Tibial nerve (tissue), 4 donors: ENCODE measurements at regions not wholly inside any gene's neighbourhood (a gene's known extent, or its start where the extent isn't known, plus 50 kb on each side); places are given as distances from the start of the nearest gene placed in this dataset.

Experiments
- DNase-seq, 2 donors: peaks; one replicate each; pipeline ENCODE4 v3.0.0-alpha.2; 2019; ENCODE audit warnings: low spot score in 2 of 2
- H3K27ac ChIP-seq, 4 donors: fragments of 200-600 bp; sonication (generic) in 3 of 4; one replicate each; pipeline ENCODE4 v1.5.1; 2017 to 2019; ENCODE audit warnings: mild to moderate bottlenecking in 1 of 4
- H3K27me3 ChIP-seq, 2 donors: fragments of 200-600 bp; sonication (generic) in 1 of 2; one replicate each; pipeline versions ENCODE4 v1.5.1 to v1.6.0; 2017 to 2019
- H3K36me3 ChIP-seq, 3 donors: fragments of 200-600 bp; sonication (generic); one replicate each; pipeline ENCODE4 v1.5.1; 2018 to 2019
- H3K4me1 ChIP-seq, 4 donors: fragments of 200-600 bp; sonication (generic) in 3 of 4; one replicate each; pipeline ENCODE4 v1.5.1; 2017 to 2019
- H3K4me3 ChIP-seq, 4 donors: fragments of 200-600 bp; sonication (generic) in 3 of 4; one replicate each; pipeline ENCODE4 v1.5.1; 2017 to 2019; ENCODE audit warnings: mild to moderate bottlenecking in 1 of 4, moderate library complexity in 1 of 4
- H3K9me3 ChIP-seq, 4 donors: fragments of 200-600 bp; sonication (generic) in 3 of 4; one replicate each; pipeline ENCODE4 v1.5.1; 2017 to 2019
- EP300 ChIP-seq, 2 donors: sonication (generic); formaldehyde crosslinking; IDR thresholded peaks; one replicate each; pipeline ENCODE4 v1.6.1; 2017; ENCODE audit warnings: antibody characterized with exemption in 2 of 2, mild to moderate bottlenecking in 1 of 2
- POLR2A ChIP-seq, 2 donors: fragments of 450-650 bp; IDR thresholded peaks; one replicate each; pipeline ENCODE4 v1.6.1; 2017; ENCODE audit warnings: antibody characterized with exemption in 2 of 2, mild to moderate bottlenecking in 2 of 2, moderate library complexity in 2 of 2
- WGBS, 2 donors: methylation state at CpG; one replicate each; pipeline ENCODE4 v1.1.5; 2018; 5-methylcytosine and 5-hydroxymethylcytosine counted together
- TF ChIP-seq, protein P1 (sequence below), 5 experiments: fragments of 200-600 bp in 3 of 5; fragments of 450-650 bp in 2 of 5; sonication (generic) in 3 of 5; IDR thresholded peaks; one replicate each; pipeline ENCODE4 v1.5.1; 2016 to 2019; ENCODE audit warnings: antibody characterized with exemption in 5 of 5, mild to moderate bottlenecking in 3 of 5, moderate library complexity in 2 of 5

DNA sequence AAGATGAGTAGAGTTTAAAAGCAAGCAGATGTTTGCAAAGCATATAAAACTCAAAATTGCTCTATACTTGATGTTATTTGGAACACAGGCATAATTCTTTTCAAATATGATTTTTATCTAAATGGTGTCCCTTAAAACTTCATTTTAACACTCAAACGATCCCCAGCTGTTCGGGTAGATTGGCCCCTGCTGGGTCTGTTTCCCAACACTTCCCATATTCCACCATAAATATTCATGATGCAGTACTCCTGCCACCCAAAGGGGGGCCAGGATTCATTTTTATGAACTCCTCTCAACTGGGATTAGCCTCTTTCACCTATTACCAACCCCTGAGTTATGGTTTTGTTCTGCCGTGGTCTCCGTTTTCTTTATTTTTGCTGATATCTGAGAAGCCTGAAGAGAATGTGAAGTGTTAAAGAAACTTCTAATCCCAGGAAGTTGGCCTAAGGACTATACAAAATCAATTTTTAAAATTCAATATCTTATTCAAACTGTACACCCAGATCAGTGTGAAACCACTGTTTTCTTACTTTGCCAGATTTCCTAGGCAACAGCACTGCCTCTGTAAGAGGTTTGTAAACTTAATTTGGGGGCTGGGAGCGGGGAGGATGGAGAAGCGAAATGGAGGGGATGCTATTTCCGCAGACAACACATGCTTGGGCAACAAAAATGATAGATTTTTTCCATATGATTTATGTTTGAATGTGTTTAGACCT is 384.1 kb downstream of the DMRT2 start:
- 63% methylated on average over 7 of the region's 7 CpGs for WGBS, 2 donors
- no peak for DNase-seq
- H3K27me3 ChIP-seq, result no peaks in the 10 kb centered on the region
- TF ChIP-seq EP300 (IDR thresholded peaks at IDR 0.05) (no peak), POLR2A (IDR thresholded peaks at IDR 0.05) (no peak)
- TF ChIP-seq, protein P1, sequence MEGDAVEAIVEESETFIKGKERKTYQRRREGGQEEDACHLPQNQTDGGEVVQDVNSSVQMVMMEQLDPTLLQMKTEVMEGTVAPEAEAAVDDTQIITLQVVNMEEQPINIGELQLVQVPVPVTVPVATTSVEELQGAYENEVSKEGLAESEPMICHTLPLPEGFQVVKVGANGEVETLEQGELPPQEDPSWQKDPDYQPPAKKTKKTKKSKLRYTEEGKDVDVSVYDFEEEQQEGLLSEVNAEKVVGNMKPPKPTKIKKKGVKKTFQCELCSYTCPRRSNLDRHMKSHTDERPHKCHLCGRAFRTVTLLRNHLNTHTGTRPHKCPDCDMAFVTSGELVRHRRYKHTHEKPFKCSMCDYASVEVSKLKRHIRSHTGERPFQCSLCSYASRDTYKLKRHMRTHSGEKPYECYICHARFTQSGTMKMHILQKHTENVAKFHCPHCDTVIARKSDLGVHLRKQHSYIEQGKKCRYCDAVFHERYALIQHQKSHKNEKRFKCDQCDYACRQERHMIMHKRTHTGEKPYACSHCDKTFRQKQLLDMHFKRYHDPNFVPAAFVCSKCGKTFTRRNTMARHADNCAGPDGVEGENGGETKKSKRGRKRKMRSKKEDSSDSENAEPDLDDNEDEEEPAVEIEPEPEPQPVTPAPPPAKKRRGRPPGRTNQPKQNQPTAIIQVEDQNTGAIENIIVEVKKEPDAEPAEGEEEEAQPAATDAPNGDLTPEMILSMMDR (IDR thresholded peaks at IDR 0.05), result no peak
- H3K27ac ChIP-seq, result no peak overlapping the region
- no peaks in the 10 kb centered on the region for H3K9me3 ChIP-seq
- no peaks in the 10 kb centered on the region for H3K4me1 ChIP-seq
- H3K36me3 ChIP-seq, result no peaks in the 10 kb centered on the region
- no peak overlapping the region for H3K4me3 ChIP-seq

DNA sequence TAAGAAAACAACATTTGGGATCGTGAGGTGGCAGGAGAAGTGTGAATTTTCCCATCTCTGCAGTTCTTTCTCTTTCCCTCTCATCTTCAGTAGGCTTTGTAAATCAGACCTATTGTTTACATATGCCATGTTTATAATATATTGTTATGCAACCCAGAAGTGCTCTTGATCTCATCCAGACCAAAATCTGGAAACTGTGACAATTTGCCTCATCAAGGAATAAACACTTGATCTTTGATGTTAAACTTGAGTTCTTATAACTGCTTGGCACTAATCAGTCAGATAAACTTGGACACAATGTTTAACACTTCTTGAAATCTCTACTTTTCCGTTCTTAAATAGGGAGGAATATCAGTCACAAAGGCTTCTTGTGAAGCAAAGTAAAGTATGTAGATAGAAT is 384.7 kb downstream of the DMRT2 start:
- H3K27ac ChIP-seq, result no peak overlapping the region
- TF ChIP-seq, protein P1 (IDR thresholded peaks at IDR 0.05), result no peak
- no peak for TF ChIP-seq EP300 (IDR thresholded peaks at IDR 0.05)
- no peak for TF ChIP-seq POLR2A (IDR thresholded peaks at IDR 0.05)
- H3K36me3 ChIP-seq, result no peaks in the 10 kb centered on the region
- H3K4me3 ChIP-seq, result no peak overlapping the region
- H3K27me3 ChIP-seq, result no peaks in the 10 kb centered on the region
- 53 to 62% methylated on average over 2 of the region's 2 CpGs for WGBS, 2 donors
- no peaks in the 10 kb centered on the region for H3K4me1 ChIP-seq
- H3K9me3 ChIP-seq, result no peaks in the 10 kb centered on the region
- no peak for DNase-seq

DNA sequence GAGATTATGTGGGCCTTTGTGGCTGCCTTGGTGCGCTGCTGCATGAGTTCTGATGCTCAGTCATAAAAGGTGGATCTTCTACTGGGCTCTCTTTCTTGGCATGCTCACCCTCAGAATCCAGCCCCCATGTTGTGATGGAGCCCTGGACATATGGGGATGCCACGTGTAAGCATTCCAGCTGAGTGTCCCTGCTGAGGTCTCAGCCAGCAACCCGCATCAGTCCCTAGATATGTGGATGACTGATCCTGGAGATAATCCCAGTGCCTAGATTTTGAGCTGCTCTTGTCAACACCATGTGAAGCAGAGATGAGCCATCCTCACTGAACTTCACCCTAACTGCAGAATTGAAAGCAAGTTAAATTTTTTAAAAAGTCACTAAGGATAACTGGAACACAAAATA is 390.1 kb downstream of the DMRT2 start:
- Histone ChIP-seq H3K27me3 (no peaks in the 10 kb centered on the region), H3K36me3 (no peaks in the 10 kb centered on the region), H3K9me3 (no peaks in the 10 kb centered on the region), H3K27ac (no peak overlapping the region), H3K4me1 (no peaks in the 10 kb centered on the region), H3K4me3 (no peak overlapping the region)
- TF ChIP-seq EP300 (IDR thresholded peaks at IDR 0.05) (no peak), POLR2A (IDR thresholded peaks at IDR 0.05) (no peak)
- TF ChIP-seq, protein P1 (IDR thresholded peaks at IDR 0.05), result no peak
- WGBS, 2 donors, result 79 to 82% methylated on average over 3 of the region's 3 CpGs
- DNase-seq, result no peak

DNA sequence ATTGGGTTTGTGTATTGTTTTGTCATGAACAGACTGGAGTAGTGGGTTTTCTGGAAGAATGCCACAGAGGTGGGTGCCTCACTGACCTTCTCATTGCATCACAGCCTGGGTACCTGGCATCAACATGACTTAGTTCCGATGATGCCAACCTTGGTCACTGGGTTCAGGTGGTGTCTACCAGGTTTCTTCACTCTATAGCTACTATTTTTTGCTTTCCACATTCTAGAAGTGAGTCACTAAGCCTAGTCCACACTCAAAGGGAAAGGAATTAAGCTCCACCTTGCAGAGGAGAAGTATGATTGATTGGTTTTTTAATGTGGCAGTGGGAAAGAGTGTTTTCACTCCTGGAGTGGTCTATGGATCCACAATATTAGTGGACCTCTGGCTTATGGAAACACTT is 391.9 kb downstream of the DMRT2 start:
- Histone ChIP-seq H3K4me1 (no peaks in the 10 kb centered on the region), H3K27ac (no peak overlapping the region), H3K36me3 (no peaks in the 10 kb centered on the region), H3K4me3 (no peak overlapping the region), H3K27me3 (no peaks in the 10 kb centered on the region), H3K9me3 (no peaks in the 10 kb centered on the region)
- TF ChIP-seq POLR2A (IDR thresholded peaks at IDR 0.05) (no peak), EP300 (IDR thresholded peaks at IDR 0.05) (no peak)
- TF ChIP-seq, protein P1 (IDR thresholded peaks at IDR 0.05), result no peak
- 81 to 100% methylated on average over 1 of the region's 1 CpG for WGBS, 2 donors
- DNase-seq, result no peak

DNA sequence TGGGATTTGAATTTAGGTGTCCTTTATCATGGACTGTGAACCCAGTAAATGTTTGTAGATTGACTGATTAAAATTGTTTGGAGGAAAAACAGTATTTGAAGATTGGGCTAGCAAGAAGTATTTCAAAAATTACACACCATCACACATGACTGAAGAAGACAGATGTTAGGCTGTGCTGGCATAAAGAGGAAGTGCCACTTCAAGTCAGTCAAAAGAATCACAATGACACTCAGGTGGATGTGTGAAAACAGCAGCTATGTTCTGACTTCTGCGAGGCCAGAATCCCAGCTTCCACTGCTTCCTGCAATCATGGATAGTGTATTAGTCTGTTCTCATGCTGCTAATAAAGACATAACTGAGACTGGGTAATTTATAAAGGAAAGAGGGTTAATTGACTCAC is 393.3 kb downstream of the DMRT2 start:
- no peak overlapping the region for H3K4me3 ChIP-seq
- WGBS, 2 donors, result 89 to 93% methylated on average over 1 of the region's 1 CpG
- no peak overlapping the region for H3K27ac ChIP-seq
- TF ChIP-seq EP300 (IDR thresholded peaks at IDR 0.05), result no peak
- TF ChIP-seq, protein P1 (IDR thresholded peaks at IDR 0.05), result no peak
- no peak for TF ChIP-seq POLR2A (IDR thresholded peaks at IDR 0.05)
- H3K9me3 ChIP-seq, result no peaks in the 10 kb centered on the region
- H3K27me3 ChIP-seq, result no peaks in the 10 kb centered on the region
- H3K4me1 ChIP-seq, result no peaks in the 10 kb centered on the region
- DNase-seq, result no peak
- no peaks in the 10 kb centered on the region for H3K36me3 ChIP-seq
